ENCODE measurements at regions not wholly inside any gene's neighbourhood (a gene's known extent, or its start where the extent isn't known, plus 50 kb on each side); places are given as distances from the start of the nearest gene placed in this dataset.

GRCh38 chr6:90716376-90716775 lies 129.5 kb upstream of the MAP3K7 start:
- H3K27ac ChIP-seq (ENCODE audit: low read length): no peak overlapping the region
- no peaks in the 10 kb centered on the region for H3K27me3 ChIP-seq (ENCODE audit: insufficient read depth, low read length)
- no peaks in the 10 kb centered on the region for H3K4me1 ChIP-seq (ENCODE audit: insufficient read depth, low read length)
- H3K36me3 ChIP-seq (ENCODE audit: insufficient read depth, low read depth, low read length): no peaks in the 10 kb centered on the region
- no peak overlapping the region for H3K9ac ChIP-seq (ENCODE audit: low read depth, low read length)
- H3K9me3 ChIP-seq (ENCODE audit: insufficient read depth, low read depth, low read length): no peaks in the 10 kb centered on the region
- no peak overlapping the region for H3K4me3 ChIP-seq (ENCODE audit: low read length)

DNA sequence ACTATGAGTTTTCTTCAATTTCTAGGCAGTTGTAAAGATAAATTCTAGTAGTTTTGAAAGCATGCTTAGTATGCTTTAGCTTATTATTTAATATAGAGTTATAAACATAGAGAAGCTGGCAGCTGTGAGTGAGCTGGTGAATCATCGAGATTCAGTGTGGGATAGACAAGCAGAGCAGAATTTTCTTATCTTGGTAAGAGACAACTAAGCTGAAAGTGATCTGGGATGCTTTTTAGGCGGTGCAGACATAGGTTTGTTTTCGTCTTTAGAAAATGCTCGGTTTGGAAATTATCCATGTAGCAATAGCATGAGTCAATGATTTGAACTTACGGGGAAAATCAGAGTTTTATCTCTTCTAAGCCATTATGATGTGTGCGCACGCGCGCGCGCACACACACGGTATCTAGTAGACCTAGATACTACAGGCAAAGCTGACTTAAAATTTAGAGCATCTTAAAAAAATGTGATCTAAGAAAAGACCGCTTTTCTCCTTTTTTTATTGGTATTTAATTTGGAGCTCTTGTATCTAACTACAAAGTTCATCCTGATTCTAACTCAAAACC lies 128.3 kb upstream of the MAP3K7 start:
- H3K27me3 ChIP-seq (ENCODE audit: insufficient read depth, low read length): no peaks in the 10 kb centered on the region
- no peak overlapping the region for H3K9ac ChIP-seq (ENCODE audit: low read depth, low read length)
- H3K9me3 ChIP-seq (ENCODE audit: insufficient read depth, low read depth, low read length): no peaks in the 10 kb centered on the region
- H3K4me3 ChIP-seq (ENCODE audit: low read length): no peak overlapping the region
- H3K36me3 ChIP-seq (ENCODE audit: insufficient read depth, low read depth, low read length): no peaks in the 10 kb centered on the region
- H3K27ac ChIP-seq (ENCODE audit: low read length): no peak overlapping the region
- no peaks in the 10 kb centered on the region for H3K4me1 ChIP-seq (ENCODE audit: insufficient read depth, low read length)

- Histone ChIP-seq H3K9ac (ENCODE audit: low read depth, low read length) (no peak overlapping the region), H3K4me3 (ENCODE audit: low read length) (no peak overlapping the region), H3K27me3 (ENCODE audit: insufficient read depth, low read length) (no peaks in the 10 kb centered on the region), H3K4me1 (ENCODE audit: insufficient read depth, low read length) (no peaks in the 10 kb centered on the region), H3K9me3 (ENCODE audit: insufficient read depth, low read depth, low read length) (no peaks in the 10 kb centered on the region), H3K36me3 (ENCODE audit: insufficient read depth, low read depth, low read length) (no peaks in the 10 kb centered on the region), H3K27ac (ENCODE audit: low read length) (no peak overlapping the region)
Observed at GRCh38 chr6:90714319-90714718, 127.4 kb upstream of the MAP3K7 start.

GRCh38 chr6:90712114-90712513 lies 125.2 kb upstream of the MAP3K7 start:
- Histone ChIP-seq H3K9ac (ENCODE audit: low read depth, low read length) (no peak overlapping the region), H3K27ac (ENCODE audit: low read length) (no peak overlapping the region), H3K36me3 (ENCODE audit: insufficient read depth, low read depth, low read length) (no peaks in the 10 kb centered on the region), H3K9me3 (ENCODE audit: insufficient read depth, low read depth, low read length) (no peaks in the 10 kb centered on the region), H3K4me3 (ENCODE audit: low read length) (no peak overlapping the region), H3K27me3 (ENCODE audit: insufficient read depth, low read length) (no peaks in the 10 kb centered on the region), H3K4me1 (ENCODE audit: insufficient read depth, low read length) (no peaks in the 10 kb centered on the region)

DNA sequence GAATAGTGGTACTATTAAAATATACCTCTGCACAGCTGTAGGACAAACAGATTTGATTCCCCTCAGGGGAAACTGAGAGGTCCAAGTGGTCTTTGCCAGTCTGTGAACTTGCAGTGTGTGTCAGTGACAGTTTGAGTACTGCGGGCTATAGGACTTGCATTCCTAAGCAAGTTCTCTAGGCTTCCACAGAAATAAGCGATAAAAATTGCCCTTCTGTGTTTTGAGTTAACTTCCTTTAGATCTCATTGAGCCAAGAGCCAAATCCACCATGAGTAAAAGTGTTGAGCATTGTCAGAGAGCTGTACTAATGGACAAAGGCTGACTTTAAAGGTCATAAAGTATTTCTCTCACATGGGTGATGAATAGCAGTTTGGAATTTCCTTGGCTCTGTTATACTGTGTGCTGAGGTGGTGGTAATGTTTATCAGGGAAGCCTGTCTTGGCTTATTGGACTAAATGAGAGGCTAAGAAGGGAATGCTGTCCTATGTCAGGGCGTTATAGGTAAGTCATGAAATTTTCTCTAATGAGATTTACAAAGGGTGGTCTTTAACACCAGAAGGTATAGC lies 122.6 kb upstream of the MAP3K7 start:
- Histone ChIP-seq H3K36me3 (ENCODE audit: insufficient read depth, low read depth, low read length) (no peaks in the 10 kb centered on the region), H3K4me1 (ENCODE audit: insufficient read depth, low read length) (no peaks in the 10 kb centered on the region), H3K9me3 (ENCODE audit: insufficient read depth, low read depth, low read length) (no peaks in the 10 kb centered on the region), H3K9ac (ENCODE audit: low read depth, low read length) (no peak overlapping the region), H3K4me3 (ENCODE audit: low read length) (no peak overlapping the region), H3K27me3 (ENCODE audit: insufficient read depth, low read length) (no peaks in the 10 kb centered on the region), H3K27ac (ENCODE audit: low read length) (no peak overlapping the region)

- H3K9ac ChIP-seq (ENCODE audit: low read depth, low read length): no peak overlapping the region
- H3K27me3 ChIP-seq (ENCODE audit: insufficient read depth, low read length): no peaks in the 10 kb centered on the region
- no peaks in the 10 kb centered on the region for H3K9me3 ChIP-seq (ENCODE audit: insufficient read depth, low read depth, low read length)
- no peak overlapping the region for H3K27ac ChIP-seq (ENCODE audit: low read length)
- no peaks in the 10 kb centered on the region for H3K36me3 ChIP-seq (ENCODE audit: insufficient read depth, low read depth, low read length)
- H3K4me1 ChIP-seq (ENCODE audit: insufficient read depth, low read length): no peaks in the 10 kb centered on the region
- H3K4me3 ChIP-seq (ENCODE audit: low read length): no peak overlapping the region
Observed at GRCh38 chr6:90708206-90708737, 121.4 kb upstream of the MAP3K7 start.

DNA sequence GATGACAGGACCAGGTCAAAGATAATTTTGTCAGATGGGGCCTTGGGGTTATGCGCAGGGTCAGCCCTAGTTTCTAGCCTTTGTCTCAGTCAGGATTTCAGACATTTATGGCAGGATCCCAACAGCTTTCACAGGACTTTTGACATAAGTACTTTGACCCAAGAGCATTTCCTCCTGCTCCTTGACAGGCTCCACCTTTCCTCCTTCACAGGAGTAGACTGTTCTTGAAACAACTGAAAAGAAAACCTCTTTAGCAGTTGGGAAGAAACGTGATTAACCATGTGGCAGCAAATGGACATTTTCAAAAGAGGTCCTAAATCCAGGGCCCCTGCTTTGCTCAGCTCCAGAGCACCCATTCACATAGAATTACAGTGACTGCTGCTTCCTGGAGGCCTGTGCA lies 120.4 kb upstream of the MAP3K7 start:
- Histone ChIP-seq H3K4me1 (ENCODE audit: insufficient read depth, low read length) (no peaks in the 10 kb centered on the region), H3K4me3 (ENCODE audit: low read length) (no peak overlapping the region), H3K27ac (ENCODE audit: low read length) (no peak overlapping the region), H3K36me3 (ENCODE audit: insufficient read depth, low read depth, low read length) (no peaks in the 10 kb centered on the region), H3K9ac (ENCODE audit: low read depth, low read length) (no peak overlapping the region), H3K9me3 (ENCODE audit: insufficient read depth, low read depth, low read length) (no peaks in the 10 kb centered on the region), H3K27me3 (ENCODE audit: insufficient read depth, low read length) (no peaks in the 10 kb centered on the region)

GRCh38 chr6:90703336-90703735 lies 116.5 kb upstream of the MAP3K7 start:
- no peak overlapping the region for H3K27ac ChIP-seq (ENCODE audit: low read length)
- H3K36me3 ChIP-seq (ENCODE audit: insufficient read depth, low read depth, low read length): no peaks in the 10 kb centered on the region
- no peak overlapping the region for H3K9ac ChIP-seq (ENCODE audit: low read depth, low read length)
- no peaks in the 10 kb centered on the region for H3K9me3 ChIP-seq (ENCODE audit: insufficient read depth, low read depth, low read length)
- no peaks in the 10 kb centered on the region for H3K27me3 ChIP-seq (ENCODE audit: insufficient read depth, low read length)
- H3K4me1 ChIP-seq (ENCODE audit: insufficient read depth, low read length): peaks cover 4% of the 10 kb centered on the region; the same call in 1 of the 2 replicates
- no peak overlapping the region for H3K4me3 ChIP-seq (ENCODE audit: low read length)

GRCh38 chr6:90701926-90702325 lies 115.1 kb upstream of the MAP3K7 start:
- no peak overlapping the region for H3K4me3 ChIP-seq (ENCODE audit: low read length)
- H3K4me1 ChIP-seq (ENCODE audit: insufficient read depth, low read length): peaks cover 4% of the 10 kb centered on the region; the same call in 1 of the 2 replicates
- H3K36me3 ChIP-seq (ENCODE audit: insufficient read depth, low read depth, low read length): no peaks in the 10 kb centered on the region
- H3K27me3 ChIP-seq (ENCODE audit: insufficient read depth, low read length): no peaks in the 10 kb centered on the region
- no peak overlapping the region for H3K9ac ChIP-seq (ENCODE audit: low read depth, low read length)
- no peaks in the 10 kb centered on the region for H3K9me3 ChIP-seq (ENCODE audit: insufficient read depth, low read depth, low read length)
- no peak overlapping the region for H3K27ac ChIP-seq (ENCODE audit: low read length)

- no peak overlapping the region for H3K9ac ChIP-seq (ENCODE audit: low read depth, low read length)
- no peak overlapping the region for H3K27ac ChIP-seq (ENCODE audit: low read length)
Observed at GRCh38 chr6:90701146-90701781, 114.4 kb upstream of the MAP3K7 start.

DNA sequence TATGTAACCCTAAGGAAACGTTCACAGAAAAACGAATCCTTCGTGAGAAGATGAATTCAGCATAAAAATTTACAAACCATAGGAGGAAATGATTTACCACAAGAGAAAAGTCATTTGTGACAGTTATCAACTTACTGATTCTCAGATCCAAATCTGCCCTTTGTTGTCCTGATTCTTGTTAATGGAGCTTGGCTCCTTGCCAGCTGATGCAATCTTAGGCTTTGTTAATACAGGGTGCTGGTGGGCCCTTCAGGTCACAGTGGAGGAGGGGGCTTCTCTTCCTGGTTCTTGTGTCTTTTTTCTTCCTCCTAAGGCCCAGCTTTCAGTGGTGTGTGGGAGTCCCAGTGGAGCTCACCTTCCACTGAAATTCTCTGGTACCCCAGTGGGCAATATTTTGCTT lies 108.4 kb upstream of the MAP3K7 start:
- Histone ChIP-seq H3K9me3 (ENCODE audit: insufficient read depth, low read depth, low read length) (no peaks in the 10 kb centered on the region), H3K4me3 (ENCODE audit: low read length) (no peak overlapping the region), H3K36me3 (ENCODE audit: insufficient read depth, low read depth, low read length) (no peaks in the 10 kb centered on the region), H3K27me3 (ENCODE audit: insufficient read depth, low read length) (no peaks in the 10 kb centered on the region), H3K4me1 (ENCODE audit: insufficient read depth, low read length) (peaks cover 5% of the 10 kb centered on the region; the same call in 1 of the 2 replicates), H3K9ac (ENCODE audit: low read depth, low read length) (no peak overlapping the region), H3K27ac (ENCODE audit: low read length) (no peak overlapping the region)

More at GRCh38 chr6:90701146-90701781, 114.4 kb upstream of the MAP3K7 start:
- no peaks in the 10 kb centered on the region for H3K9me3 ChIP-seq (ENCODE audit: insufficient read depth, low read depth, low read length)
- H3K4me1 ChIP-seq (ENCODE audit: insufficient read depth, low read length): peaks cover 4% of the 10 kb centered on the region; the same call in 1 of the 2 replicates
- no peaks in the 10 kb centered on the region for H3K36me3 ChIP-seq (ENCODE audit: insufficient read depth, low read depth, low read length)
- no peak overlapping the region for H3K4me3 ChIP-seq (ENCODE audit: low read length)
- H3K27me3 ChIP-seq (ENCODE audit: insufficient read depth, low read length): no peaks in the 10 kb centered on the region

- H3K4me1 ChIP-seq (ENCODE audit: insufficient read depth, low read length): peaks cover 5% of the 10 kb centered on the region; the same call in 1 of the 2 replicates
- no peak overlapping the region for H3K27ac ChIP-seq (ENCODE audit: low read length)
- no peaks in the 10 kb centered on the region for H3K27me3 ChIP-seq (ENCODE audit: insufficient read depth, low read length)
- no peaks in the 10 kb centered on the region for H3K9me3 ChIP-seq (ENCODE audit: insufficient read depth, low read depth, low read length)
- no peak overlapping the region for H3K4me3 ChIP-seq (ENCODE audit: low read length)
- no peaks in the 10 kb centered on the region for H3K36me3 ChIP-seq (ENCODE audit: insufficient read depth, low read depth, low read length)
- H3K9ac ChIP-seq (ENCODE audit: low read depth, low read length): no peak overlapping the region
Observed at GRCh38 chr6:90694802-90695201, 107.9 kb upstream of the MAP3K7 start.
